GM12892 (cell line): ENCODE measurements at regions not wholly inside any gene's neighbourhood (a gene's known extent, or its start where the extent isn't known, plus 50 kb on each side); places are given as distances from the start of the nearest gene placed in this dataset.

ENCODE experiments used
- POLR2A ChIP-seq: IDR thresholded peaks from 2 replicates; pipeline ENCODE4 v1.6.1; 2011; ENCODE audit warnings: low read depth, low read length, control low read depth
- POLR2AphosphoS5 ChIP-seq: IDR thresholded peaks from 2 replicates; pipeline ENCODE4 v1.6.1; 2011; ENCODE audit warnings: low read depth, low read length, control low read depth
- TAF1 ChIP-seq: IDR thresholded peaks from 2 replicates; pipeline ENCODE4 v1.6.1; 2011; ENCODE audit warnings: low read depth, mild to moderate bottlenecking, control low read depth, low read length, borderline replicate concordance

GRCh38 chr3:19816631-19817030, 117.4 kb downstream of the EFHB start:
- no peak for TF ChIP-seq POLR2A
- TF ChIP-seq POLR2AphosphoS5 = no peak
- no peak for TF ChIP-seq TAF1
